HG03439 (cell line): ENCODE measurements at regions not wholly inside any gene's neighbourhood (a gene's known extent, or its start where the extent isn't known, plus 50 kb on each side); places are given as distances from the start of the nearest gene placed in this dataset.

Source experiments
- ATAC-seq: cut with Tn5 transposase; IDR thresholded peaks from one replicate; pipeline ENCODE4 v1.9.1; 2021; ENCODE audit warnings: mild to moderate bottlenecking, moderate library complexity; ENCODE audit not compliant: unreplicated experiment

DNA sequence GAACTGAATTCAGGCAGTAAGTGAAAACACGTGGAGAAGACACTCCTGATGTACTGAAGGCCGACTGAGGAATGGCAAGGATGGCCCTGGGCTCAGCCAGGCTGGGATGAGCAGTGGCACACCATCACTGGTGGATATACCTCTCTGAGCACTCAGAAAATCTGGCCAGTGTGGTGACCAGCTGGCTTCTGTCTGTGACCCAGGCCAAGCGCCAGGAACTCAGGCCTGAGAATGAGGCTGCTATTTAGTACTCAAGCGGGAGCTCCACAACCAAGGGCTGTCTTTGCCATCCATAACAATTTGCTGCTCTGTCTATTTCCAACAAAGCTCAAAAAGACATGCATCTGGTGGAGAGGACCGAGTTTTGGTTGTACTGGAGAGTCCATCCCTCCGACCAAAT is 586.3 kb downstream of the BCL11B start:
- no peak for ATAC-seq

DNA sequence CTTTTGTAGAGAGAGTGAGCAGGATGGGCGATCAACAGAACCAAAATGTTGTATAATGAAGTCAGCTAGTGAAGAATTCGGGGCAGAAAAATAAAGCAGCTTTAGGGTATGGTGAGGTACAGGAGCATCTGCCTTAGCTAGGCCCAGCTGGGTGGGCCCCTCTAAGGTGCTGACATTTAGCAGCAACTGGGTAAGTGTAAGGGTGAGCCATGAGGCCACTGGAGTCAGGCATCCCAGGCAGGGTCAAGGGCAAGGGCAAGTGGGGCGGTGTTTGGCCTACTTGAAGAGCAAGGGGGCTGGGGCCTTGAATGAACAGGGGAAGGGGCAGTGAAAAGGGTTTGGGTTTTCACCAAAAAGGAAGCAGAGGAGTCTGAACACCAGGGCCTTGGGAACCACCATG is 583.6 kb downstream of the BCL11B start:
- no peak for ATAC-seq

DNA sequence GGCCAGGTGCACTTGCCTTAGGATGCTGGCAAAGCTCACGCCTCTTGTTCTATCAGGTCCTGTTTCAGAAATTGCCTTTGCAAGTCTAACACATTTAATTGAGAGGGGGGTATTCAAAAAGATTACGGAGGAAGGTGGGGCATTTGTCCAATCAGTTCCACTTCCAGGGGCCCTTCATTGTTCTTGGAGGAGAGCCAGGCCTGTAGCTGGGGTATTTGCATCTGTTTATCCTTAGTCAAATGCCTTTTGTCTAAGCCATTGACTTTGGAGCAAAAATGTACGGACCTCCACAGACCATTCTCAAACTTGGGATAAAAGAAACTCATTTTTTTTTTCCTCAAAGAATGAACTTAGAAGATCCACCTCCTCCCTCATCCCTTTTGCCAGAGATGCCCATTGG is 582.0 kb downstream of the BCL11B start:
- ATAC-seq = no peak

DNA sequence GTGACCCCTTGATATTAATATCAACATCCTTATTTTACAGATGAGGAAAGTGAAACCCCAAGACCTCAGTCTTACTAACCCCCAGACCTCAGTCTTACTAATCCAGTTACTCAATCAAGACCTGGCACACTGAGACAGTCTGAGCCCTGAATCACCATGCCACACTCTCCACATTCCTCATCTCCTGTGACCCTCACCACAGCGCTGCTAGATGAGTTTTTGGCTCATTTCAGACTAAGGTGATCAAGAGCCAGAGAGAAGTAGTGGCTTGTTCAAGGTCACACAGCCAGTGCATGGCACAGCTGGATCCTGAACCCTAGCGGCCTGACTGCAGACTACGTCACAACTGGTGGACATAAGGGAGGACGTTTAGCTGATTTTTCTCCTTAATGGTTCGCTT is 579.2 kb downstream of the BCL11B start:
- ATAC-seq = no peak

DNA sequence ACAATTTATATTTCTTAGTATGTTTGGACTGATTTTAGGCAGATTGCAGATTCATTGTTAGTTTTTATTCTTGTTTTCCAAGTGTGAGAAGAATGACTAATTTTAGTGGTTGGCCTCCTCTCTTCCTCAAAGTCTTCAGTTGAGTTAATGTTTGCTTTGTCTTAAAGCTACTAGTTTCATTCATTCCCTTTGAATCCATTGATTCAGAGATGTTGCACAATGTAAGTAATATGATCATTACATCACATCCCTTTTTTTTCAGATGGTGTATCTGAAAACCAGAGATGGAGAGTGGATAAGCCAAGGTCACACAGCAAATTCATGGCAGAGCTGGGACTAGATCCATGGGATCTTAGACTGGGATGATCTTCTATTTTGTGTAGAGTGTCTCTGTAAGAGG is 577.5 kb downstream of the BCL11B start:
- no peak for ATAC-seq

DNA sequence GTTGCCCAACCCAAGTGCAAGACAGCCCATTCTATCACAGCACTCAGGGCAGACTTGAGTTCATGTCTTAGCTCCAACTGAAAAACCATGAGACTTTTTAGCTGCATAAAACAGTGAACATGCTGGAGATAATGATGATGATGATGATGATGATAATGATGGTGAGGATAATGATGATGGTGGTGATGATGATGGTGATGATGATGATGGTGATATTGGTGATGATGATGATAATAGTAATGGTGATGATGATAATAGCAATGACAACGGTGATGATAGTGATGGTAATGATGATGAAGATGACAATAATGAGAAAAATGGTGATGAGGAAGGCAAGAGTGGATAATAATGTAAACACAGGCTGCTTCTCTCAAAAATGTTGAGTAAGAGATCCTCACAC is 576.2 kb downstream of the BCL11B start:
- ATAC-seq = no peak

DNA sequence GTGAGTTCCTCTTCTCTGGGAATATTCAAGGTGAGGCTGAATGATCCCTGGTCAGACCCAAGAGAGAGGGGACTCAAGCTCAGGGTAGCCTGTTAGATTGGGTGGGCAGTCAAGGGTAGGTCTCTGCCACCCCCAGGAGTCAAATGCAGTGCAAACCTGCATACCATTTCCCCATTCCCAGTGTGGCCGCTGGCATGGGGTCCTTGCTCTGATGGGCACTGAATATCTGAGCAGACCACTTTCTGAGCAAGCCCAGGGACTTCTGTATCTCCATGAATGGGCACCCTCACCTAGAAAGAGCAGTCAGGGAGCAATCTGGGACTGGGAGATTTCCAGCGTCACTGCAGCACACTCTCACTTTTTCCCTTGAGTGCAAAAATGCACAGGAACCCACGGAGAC is 573.7 kb downstream of the BCL11B start:
- ATAC-seq = no peak

DNA sequence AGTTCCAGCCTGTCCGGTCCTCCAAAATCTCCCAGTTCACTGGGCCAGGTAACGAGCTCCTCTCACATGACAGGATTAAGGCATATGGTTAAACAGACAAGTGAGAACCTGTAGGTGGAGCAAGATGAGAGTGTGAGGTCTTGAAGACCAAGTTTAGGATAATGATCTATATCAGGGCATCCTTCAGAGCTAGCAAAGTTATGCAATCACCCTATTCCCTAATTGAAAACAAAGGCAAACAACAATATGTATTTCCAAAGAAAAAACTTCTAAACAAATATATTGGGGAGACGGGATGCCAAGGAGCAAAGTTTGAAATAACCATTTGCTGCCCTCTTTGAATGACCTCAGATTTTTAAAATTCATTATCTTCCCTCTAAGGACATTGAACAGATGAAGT is 571.2 kb downstream of the BCL11B start:
- no peak for ATAC-seq

DNA sequence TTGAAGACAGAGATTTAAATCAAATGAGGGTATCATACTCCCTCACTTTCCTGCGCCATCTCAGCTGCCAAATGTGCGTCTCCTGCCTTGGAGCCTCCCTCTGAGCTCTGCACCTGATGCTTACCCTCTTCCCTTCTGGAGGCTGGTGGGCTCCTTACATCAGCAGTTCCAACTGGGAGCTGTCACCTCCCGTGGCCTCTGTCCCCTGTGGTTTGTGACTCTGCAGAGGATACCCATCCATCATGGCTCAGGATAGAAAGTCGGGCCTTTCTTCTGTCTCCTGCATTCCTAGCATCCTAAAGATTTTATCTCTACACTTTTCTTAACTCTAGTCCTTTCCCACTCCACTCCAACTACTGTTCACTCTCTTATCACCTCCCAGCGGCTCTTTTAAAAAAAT is 570.6 kb downstream of the BCL11B start:
- no peak for ATAC-seq

DNA sequence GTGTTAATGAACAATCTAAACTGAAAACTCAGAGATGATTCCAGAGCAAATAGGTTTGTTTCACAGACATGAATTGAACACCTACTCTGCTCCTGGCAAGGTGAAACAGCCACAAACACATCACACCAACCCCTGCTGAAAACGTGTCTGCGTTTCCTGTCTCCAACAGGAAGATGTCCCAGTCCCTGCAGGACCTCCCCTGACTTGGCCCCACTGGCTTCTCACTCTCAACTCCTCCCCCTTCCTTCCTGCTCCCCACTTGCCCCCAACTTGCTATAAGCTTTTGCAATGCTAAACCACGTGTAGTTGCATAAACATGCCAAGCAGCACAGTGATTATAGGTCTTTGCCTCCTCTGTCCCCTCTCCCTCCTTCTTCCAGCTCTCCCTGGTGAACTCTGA is 567.6 kb downstream of the BCL11B start:
- ATAC-seq = no peak

DNA sequence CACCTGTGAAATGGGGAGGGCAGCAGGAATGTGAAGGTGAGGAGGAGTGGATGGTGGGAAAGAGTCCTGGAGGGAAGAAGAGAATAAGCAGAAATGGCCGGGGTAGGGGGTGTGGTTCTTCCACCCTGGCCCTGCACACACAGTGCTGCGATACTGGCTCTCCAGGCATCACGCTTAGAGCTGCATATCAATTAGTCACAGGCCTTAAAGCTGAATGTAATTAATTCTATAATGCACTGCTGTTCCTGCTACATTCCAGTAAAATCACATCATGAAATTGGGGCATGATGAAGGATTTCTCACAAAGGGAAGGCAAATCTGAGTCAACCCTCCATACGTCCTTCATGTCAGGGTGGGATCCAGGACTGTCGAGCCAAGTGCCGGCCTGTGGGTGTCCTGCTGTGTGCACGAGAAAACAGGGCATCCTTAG is 566.1 kb downstream of the BCL11B start:
- no peak for ATAC-seq

DNA sequence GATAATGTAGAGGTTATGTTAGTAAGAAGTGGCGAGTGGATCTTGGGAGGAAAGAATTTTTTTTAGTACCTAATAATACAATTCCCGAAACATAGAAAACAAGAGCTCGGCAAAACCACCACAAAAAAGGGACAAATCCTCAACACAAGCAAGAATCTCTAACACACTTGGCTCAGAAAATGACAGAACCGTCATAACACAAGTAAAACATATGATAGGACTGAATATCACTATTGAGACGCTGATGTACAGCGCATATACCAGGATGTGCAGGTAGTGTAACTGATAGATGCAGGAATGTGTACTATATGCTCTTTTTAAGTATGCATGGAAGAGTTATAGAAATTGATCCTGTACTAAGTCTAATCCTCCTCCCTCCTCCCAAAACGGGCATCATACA is 564.5 kb downstream of the BCL11B start:
- ATAC-seq = no peak

DNA sequence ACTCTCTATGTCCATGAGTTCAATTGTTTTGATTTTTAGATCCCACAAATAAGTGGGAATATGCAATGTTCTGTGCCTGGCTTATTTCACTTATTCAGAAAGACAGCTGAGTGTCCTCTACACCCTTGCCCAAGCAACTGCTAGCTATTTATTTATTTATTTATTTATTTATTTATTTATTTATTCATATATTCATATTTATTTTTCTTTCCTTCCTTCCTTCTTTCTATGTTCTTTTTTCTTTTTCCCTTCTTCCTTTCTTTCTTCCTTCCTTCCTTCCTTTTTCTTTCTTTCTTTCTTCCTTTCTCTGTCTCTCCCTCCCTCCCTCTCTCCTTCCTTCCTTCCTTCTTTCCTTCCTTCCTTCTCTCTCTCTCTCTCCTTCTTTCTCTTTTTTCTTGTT is 563.4 kb downstream of the BCL11B start:
- ATAC-seq = no peak

DNA sequence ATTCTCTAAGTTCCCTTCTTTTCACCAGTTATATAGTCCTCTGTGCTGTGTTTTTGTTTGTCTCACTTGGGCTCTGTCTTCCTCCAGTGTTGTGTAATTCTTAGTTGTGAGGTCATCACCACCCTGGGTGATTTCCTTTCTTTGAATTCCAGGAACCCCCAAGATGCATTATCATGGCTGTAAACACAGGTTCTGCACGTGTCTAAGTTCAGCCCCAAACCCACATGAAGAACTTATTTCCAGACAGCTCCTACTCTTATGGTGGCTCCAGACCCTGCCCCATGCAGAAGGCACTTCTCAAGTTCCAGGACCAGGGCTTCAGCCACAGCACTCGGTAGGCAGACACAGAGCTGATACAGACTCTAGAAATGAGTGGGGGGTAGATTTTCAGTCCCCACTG is 560.5 kb downstream of the BCL11B start:
- ATAC-seq = no peak

DNA sequence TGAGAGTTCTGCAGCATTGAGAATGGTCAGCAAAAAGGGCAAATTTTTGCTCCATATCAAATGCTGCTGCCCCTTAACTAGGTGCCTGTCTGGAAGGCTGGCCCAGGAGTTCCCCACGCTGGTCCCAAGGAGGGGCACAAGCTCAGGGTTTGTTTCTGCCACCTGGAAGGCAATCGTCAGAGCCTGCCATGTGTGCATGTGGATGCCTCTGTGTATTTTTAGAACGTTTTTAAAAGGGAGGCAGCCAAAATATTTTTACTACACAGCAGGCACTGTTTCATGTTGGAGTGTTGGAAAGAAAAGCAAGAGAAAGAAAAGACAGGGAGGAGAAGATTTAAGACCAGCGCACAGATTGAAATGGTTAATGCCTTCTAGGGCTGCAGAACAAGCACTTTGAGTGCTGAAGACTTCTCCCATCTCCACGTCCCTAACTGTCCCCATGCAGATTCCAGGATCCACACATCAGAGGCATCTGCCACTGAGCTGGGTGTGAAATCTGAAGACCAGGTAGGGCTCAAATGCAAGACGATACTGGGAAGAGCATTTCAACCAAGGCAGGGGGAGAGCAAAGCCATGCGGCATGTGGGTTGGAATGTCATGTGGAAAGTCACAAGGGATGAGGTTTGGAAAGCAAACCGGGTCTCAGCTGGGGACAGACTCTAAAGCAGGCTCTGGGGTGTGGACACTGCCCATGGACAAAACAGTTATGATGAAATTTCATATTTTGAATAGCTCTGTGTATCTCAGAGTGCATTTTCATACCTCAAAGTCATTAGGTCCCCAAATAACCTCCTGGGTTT is 557.2 kb downstream of the BCL11B start:
- no peak for ATAC-seq

DNA sequence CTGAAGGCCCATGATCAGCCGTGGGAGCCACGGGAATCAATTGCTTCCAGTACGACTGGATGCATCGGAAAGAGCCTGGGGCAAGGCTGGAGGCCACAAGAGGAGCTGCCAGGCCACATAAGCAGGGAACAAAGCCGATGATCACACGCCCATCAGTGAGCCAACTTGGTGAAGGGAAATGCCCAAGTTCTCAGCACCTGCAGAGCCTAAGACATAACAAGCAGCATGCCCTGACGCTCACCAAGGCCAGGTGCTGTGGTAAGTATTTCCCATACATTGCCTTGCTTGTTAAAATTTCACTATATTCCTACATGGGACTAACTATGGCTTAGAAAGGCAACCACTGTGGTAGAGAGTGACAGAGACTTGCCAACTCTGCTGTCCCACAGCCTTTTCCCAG is 555.9 kb downstream of the BCL11B start:
- no peak for ATAC-seq

DNA sequence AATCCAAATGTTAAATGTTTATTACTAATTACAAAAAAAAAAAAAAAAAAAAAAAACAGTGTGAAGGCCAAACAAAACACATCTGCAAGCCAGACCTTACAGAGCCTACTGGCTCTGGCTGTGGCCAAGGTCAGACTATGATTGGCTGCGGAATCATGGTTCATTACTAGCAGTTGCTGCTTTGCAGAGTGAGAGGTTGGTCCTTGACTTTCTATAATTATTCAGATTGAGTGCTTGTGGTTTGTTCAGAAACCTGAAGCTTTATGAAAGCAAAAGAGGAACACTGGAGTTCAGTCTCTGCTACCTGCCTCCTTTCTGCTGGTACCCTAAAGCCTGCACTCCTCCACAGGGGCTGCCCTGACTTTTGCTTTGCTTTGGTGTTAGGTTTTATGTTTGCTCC is 550.9 kb downstream of the BCL11B start:
- ATAC-seq = no peak

DNA sequence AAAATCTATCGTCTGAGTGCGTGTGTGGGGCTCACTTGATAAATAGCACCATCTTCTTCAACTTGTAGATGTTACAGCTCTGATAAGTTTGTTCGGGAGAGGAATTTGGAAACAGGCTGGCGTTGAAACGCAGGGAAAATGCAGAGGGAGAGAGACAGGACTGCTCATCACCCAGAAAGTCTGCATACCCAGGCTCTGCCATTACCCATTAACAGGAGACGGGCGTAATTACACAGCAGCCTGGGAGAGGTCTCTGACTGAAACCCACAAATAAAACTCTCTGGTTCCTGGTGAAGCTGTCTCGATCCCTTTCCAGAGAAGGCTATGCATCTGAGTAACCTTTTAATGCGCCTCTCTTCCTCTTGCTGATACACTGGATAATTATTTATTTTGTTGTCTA is 547.3 kb downstream of the BCL11B start:
- ATAC-seq = no peak

DNA sequence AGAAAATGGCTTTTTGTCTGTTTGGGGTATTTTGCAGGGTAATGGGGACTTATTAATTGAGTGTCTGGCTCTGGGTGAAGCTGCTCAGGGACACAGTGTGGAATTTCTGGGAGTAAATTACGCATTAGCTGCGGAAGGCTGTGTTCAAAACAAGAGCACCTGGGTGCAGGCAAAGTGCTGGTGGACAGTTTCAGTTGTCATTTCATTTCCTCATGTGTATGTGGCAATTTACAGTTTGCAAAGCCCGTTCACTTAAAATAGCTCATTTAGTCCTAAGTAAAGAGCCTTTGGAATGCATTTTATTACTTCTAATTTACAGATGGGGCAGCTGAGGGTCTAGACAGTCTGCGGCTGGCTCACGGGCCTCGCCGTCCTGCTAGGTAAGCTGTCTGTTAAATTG is 546.8 kb downstream of the BCL11B start:
- no peak for ATAC-seq

DNA sequence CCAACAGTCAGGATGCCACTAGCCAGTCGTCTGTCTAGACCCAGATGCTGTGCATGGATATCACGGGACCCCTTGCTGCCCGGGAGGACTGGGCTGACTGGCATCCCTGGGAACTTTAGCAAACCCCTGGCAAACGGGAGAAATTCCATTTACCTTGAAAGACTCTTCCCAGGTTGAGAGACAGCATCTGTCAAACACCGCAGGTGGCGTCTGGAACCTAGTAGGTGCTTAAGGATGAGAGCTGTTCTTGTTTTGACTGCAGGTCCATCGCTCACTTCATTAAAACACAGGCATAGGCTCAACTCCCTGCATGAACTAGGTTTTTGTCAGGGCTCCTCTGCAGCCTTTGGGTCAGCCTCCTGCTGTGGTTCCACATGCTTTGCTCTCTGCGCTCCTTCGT is 546.3 kb downstream of the BCL11B start:
- ATAC-seq = no peak

DNA sequence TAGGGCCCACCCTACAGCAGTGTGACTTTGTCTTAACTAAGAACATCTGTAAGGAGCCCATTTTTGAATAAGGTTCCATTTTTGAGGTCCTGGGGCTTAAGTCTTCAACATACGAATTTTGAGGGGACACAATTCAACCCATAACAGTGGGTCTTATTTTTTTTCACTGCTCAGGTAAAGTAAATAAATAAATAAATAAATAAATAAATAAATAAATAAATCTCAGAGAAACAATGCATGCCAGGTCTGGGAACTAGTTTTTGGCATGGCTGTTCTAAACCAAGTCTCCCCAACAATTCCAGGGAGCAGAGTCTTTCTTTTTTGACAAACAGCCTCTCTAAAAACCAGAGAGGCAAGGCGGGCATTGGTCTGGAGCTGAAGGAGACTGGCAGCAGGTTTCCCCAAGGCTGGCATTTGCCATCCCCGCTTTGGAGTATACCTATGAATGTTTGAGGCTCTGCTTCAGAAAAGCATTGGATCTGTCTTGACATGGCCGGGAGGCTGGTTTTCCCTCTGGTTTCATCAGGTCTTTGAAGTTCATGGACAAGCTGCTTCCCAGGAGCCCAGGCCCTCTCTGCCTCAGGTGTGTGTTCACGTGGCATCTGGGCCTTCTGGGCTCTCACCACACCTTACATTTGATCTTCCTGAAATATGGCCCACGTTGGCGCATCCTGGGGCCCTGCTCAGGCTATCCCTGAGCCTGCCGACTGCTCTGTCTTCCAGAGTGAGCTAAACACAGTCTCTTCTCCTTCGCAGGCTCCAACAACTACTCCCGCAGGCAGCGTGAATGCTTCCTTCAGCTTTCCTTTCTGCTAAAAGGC is 545.2 kb downstream of the BCL11B start:
- ATAC-seq = no peak

DNA sequence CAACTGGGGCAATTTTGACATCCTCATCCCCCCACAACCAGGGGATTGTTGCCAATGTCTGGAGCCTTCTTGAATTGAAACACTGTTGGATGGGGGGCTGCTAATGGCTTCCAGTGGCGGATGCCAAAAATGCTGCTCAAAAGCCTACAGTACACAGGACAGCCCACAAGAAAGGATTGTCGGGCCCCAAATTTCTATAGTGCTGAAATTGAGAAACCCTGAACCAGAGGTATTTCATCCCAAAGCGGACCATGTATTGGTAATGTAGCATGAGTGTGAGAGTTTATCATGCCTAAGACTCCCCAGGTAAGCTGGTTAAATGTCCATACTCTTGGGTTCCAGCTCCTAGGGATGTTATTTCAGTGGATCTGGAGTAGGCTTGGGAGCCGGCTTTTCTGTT is 544.0 kb downstream of the BCL11B start:
- no peak for ATAC-seq
